HepG2 (cell line): ENCODE measurements at regions not wholly inside any gene's neighbourhood (a gene's known extent, or its start where the extent isn't known, plus 50 kb on each side); places are given as distances from the start of the nearest gene placed in this dataset.

ENCODE experiments used
- ATAC-seq: fragments of 200-7000 bp; cut with Tn5 transposase; 3 replicates; pipeline ENCODE4 v1.9.1; 2020; ENCODE audit warnings: mild to moderate bottlenecking, moderate library complexity
- BruUV-seq: library from RNA; stranded (reverse); fragments of 400-500 nt; replicated peaks from 2 replicates; lab custom pipeline; 2021; lab: Mats Ljungman, UMichigan
- CTCF ChIA-PET: fragments of 300-600 bp; formaldehyde crosslinking; extraction: SDS; loops from one replicate; lab custom pipeline; 2021; ENCODE audit warnings: low total read pairs, inconsistent platforms, low intra/inter-chr PET ratio; lab: Yijun Ruan, JAX
- POLR2A ChIA-PET: fragments of 350-600 bp; sonication (Branson Sonifier 250); formaldehyde crosslinking; loops from one replicate; lab custom pipeline; 2020; ENCODE audit warnings: antibody characterized with exemption, inconsistent platforms; lab: Yijun Ruan, JAX
- DNase-seq: peaks from one replicate; pipeline ENCODE4 v3.0.0-alpha.2; 2015; ENCODE audit warnings: low spot score
- FAIRE-seq: peaks from 3 replicates; lab custom pipeline; 2011; peaks lifted over from hg19 to GRCh38; lab: Jason Lieb, UNC
- H2AFZ ChIP-seq: one replicate; pipeline ENCODE4 v1.6.1; 2011; ENCODE audit warnings: low read length, inconsistent platforms
- H3K27ac ChIP-seq: fragments of 300-600 bp; 3 replicates; pipeline ENCODE4 v1.8.0; 2011; ENCODE audit warnings: mixed run types, mild to moderate bottlenecking, mixed read lengths, low read length, inconsistent platforms; ENCODE audit not compliant: insufficient read depth; ENCODE audit errors: extremely low read length
- H3K27me3 ChIP-seq, 2 experiments: fragments of 200-600 bp in 1 of 2; 2 replicates in 1 of 2; 3 replicates in 1 of 2; pipeline versions ENCODE4 v1.6.0 to v1.8.0; 2011; ENCODE audit warnings: low read length in 2 of 2, mild to moderate bottlenecking in 2 of 2, moderate library complexity in 2 of 2, inconsistent platforms in 1 of 2; ENCODE audit not compliant: insufficient read depth in 2 of 2, control insufficient read depth in 1 of 2
- H3K36me3 ChIP-seq, 2 experiments: fragments of 200-600 bp in 1 of 2; replicated peaks in 1 of 2; 2 replicates in 1 of 2; 3 replicates in 1 of 2; pipeline versions ENCODE4 v1.5.1 to v1.8.0; 2011; ENCODE audit warnings: low read length in 2 of 2, inconsistent platforms in 1 of 2; ENCODE audit not compliant: insufficient read depth in 2 of 2, control insufficient read depth in 1 of 2
- H3K4me1 ChIP-seq: 2 replicates; pipeline ENCODE4 v1.5.1; 2012; ENCODE audit warnings: low read length, inconsistent platforms; ENCODE audit not compliant: insufficient read depth
- H3K4me2 ChIP-seq: 2 replicates; pipeline ENCODE4 v1.6.0; 2011; ENCODE audit warnings: low read depth, low read length, inconsistent platforms
- H3K4me3 ChIP-seq, 3 experiments: fragments of 200-600 bp in 1 of 3; sonication (generic), shearing (Covaris generic) in 1 of 3; replicated peaks in 1 of 3; 2 replicates each; pipeline ENCODE4 v1.5.1; 2011 to 2016; ENCODE audit warnings: low read length in 3 of 3, inconsistent platforms in 2 of 3, low read depth in 2 of 3, mild to moderate bottlenecking in 2 of 3, control low read depth in 1 of 3, mixed read lengths in 1 of 3; ENCODE audit not compliant: insufficient read depth in 1 of 3
- H3K79me2 ChIP-seq: one replicate; pipeline ENCODE4 v1.6.1; 2011; ENCODE audit warnings: low read length, inconsistent platforms; ENCODE audit not compliant: insufficient read depth
- H3K9ac ChIP-seq: 2 replicates; pipeline ENCODE4 v1.6.0; 2011; ENCODE audit warnings: mild to moderate bottlenecking, low read depth, low read length, inconsistent platforms; ENCODE audit not compliant: insufficient read depth
- H3K9me3 ChIP-seq: 2 replicates; pipeline ENCODE4 v1.5.1; 2012; ENCODE audit warnings: mild to moderate bottlenecking, low read length
- H4K20me1 ChIP-seq: 2 replicates; pipeline ENCODE4 v1.6.0; 2011; ENCODE audit warnings: inconsistent platforms, mild to moderate bottlenecking, low read length, moderate library complexity; ENCODE audit not compliant: insufficient read depth
- ARNT2 ChIP-seq: sonication (generic); formaldehyde crosslinking; IDR thresholded peaks from 2 replicates; pipeline ENCODE4 v1.8.0; 2022; ENCODE audit warnings: mild to moderate bottlenecking, low read depth, missing genetic modification reagents, moderate library complexity
- RFX3 ChIP-seq: IDR thresholded peaks from 2 replicates; pipeline ENCODE4 v1.6.1; 2016; ENCODE audit warnings: missing biosample characterization, missing genetic modification reagents
- SMAD1 ChIP-seq: sonication (generic); formaldehyde crosslinking; IDR thresholded peaks from 2 replicates; pipeline ENCODE4 v1.4.0; 2020; ENCODE audit warnings: missing genetic modification reagents, low read depth, mild to moderate bottlenecking, borderline replicate concordance
- TBX2 ChIP-seq: sonication (generic); formaldehyde crosslinking; IDR thresholded peaks from 2 replicates; pipeline ENCODE4 v1.5.0; 2020; ENCODE audit warnings: missing genetic modification reagents, mild to moderate bottlenecking, borderline replicate concordance
- ZNF10 ChIP-seq: sonication (generic); formaldehyde crosslinking; IDR thresholded peaks from 2 replicates; pipeline ENCODE4 v1.4.0; 2020; ENCODE audit warnings: mild to moderate bottlenecking, low read depth, missing genetic modification reagents, borderline replicate concordance
- ZNF282 ChIP-seq: fragments of 450-650 bp; IDR thresholded peaks from 2 replicates; pipeline ENCODE4 v1.6.1; 2018; ENCODE audit not compliant: partially characterized antibody
- ZNF30 ChIP-seq: sonication (generic); formaldehyde crosslinking; IDR thresholded peaks from 2 replicates; pipeline ENCODE4 v1.5.0; 2020; ENCODE audit warnings: mild to moderate bottlenecking, missing genetic modification reagents
- ZNF432 ChIP-seq: sonication (generic); formaldehyde crosslinking; IDR thresholded peaks from 2 replicates; pipeline ENCODE4 v1.5.0; 2020; ENCODE audit warnings: missing genetic modification reagents, mild to moderate bottlenecking, borderline replicate concordance
- ZSCAN22 ChIP-seq: sonication (generic); formaldehyde crosslinking; IDR thresholded peaks from 2 replicates; pipeline ENCODE4 v1.4.0; 2020; ENCODE audit warnings: mild to moderate bottlenecking, missing genetic modification reagents
- ZZZ3 ChIP-seq: sonication (generic); formaldehyde crosslinking; IDR thresholded peaks from 2 replicates; pipeline ENCODE4 v1.4.0; 2020; ENCODE audit warnings: missing genetic modification reagents, mild to moderate bottlenecking, borderline replicate concordance
- WGBS: methylation state at CpG from one replicate; pipeline ENCODE4 v1.1.6; 2017; ENCODE audit warnings: low lambda C conversion rate; 5-methylcytosine and 5-hydroxymethylcytosine counted together
- in situ Hi-C: cut with HindIII; loops from 2 replicates; pipeline ENCODE4 v1.10.0; 2017; ENCODE audit warnings: low pct_unique_long_range_greater_than_20kb; ENCODE audit not compliant: extremely low pct_ligation_motif_present
- intact Hi-C: fragments of 100-400 bp; cut with micrococcal nuclease; formaldehyde crosslinking; loops from one replicate; pipeline ENCODE4 v1.10.0; 2022; ENCODE audit not compliant: unreplicated experiment
- TF ChIP-seq, protein P1 (sequence below): sonication (generic); formaldehyde crosslinking; IDR thresholded peaks from 2 replicates; pipeline ENCODE4 v1.8.1; 2023; ENCODE audit warnings: mild to moderate bottlenecking, missing genetic modification reagents

DNA sequence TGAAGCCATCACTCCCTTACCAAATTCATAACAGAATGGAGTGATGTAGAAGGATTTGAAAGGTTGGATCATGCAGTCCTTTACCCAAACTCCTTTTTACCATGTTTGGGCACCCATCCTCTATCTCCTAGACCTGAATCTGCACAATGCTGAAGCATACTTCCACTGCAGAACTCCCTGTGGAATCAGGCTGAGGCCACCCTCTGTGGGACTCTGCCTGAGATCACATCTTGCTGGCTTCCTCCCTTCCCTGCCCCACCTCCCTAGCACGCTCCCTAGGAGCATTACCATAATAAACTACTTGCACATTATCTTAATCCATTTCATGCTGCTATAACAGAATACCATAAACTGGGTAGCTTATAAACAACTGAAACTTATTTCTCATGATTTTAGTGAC, 68.4 kb upstream of the VSTM2B start:
- intact Hi-C loops = no loop called here
- H4K20me1 ChIP-seq = no peaks in the 10 kb centered on the region
- H3K9me3 ChIP-seq = peaks cover 13% of the 10 kb centered on the region; the same call in 1 of the 2 replicates
- WGBS = 10% methylated on average over 1 of the region's 1 CpG
- H3K4me3 ChIP-seq = no peak overlapping the region
- BruUV-seq = no TSS peak
- no peaks in the 10 kb centered on the region for H3K79me2 ChIP-seq
- TF ChIP-seq RFX3 (no peak), SMAD1 (no peak), ZNF10 (CRISPR knock-in tag) (no peak), TBX2 (CRISPR knock-in tag) (no peak), ZZZ3 (CRISPR knock-in tag) (no peak), ZNF432 (no peak), ARNT2 (no peak), ZNF30 (CRISPR knock-in tag) (no peak), ZNF282 (no peak), ZSCAN22 (CRISPR knock-in tag) (no peak)
- TF ChIP-seq, protein P1, sequence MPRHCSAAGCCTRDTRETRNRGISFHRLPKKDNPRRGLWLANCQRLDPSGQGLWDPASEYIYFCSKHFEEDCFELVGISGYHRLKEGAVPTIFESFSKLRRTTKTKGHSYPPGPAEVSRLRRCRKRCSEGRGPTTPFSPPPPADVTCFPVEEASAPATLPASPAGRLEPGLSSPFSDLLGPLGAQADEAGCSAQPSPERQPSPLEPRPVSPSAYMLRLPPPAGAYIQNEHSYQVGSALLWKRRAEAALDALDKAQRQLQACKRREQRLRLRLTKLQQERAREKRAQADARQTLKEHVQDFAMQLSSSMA (CRISPR knock-in tag) = no peak
- no peaks in the 10 kb centered on the region for H3K36me3 ChIP-seq
- FAIRE-seq (no peak), ATAC-seq (no peak), DNase-seq (no peak)
- in situ Hi-C loops = no loop called here
- POLR2A ChIA-PET = no interaction called here
- no peak overlapping the region for H3K27ac ChIP-seq
- H3K27me3 ChIP-seq = no peaks in the 10 kb centered on the region; a peak in 1 of 5 replicates
- H3K4me1 ChIP-seq = no peaks in the 10 kb centered on the region
- CTCF ChIA-PET = no interaction called here
- no peak overlapping the region for H3K4me2 ChIP-seq
- no peak overlapping the region for H3K9ac ChIP-seq
- H2AFZ ChIP-seq = no peak overlapping the region
